HG02571 (cell line): ENCODE measurements at regions not wholly inside any gene's neighbourhood (a gene's known extent, or its start where the extent isn't known, plus 50 kb on each side); places are given as distances from the start of the nearest gene placed in this dataset.

Experiments used
- ATAC-seq: cut with Tn5 transposase; IDR thresholded peaks from one replicate; pipeline ENCODE4 v1.9.1; 2021; ENCODE audit warnings: mild to moderate bottlenecking, moderate library complexity; ENCODE audit not compliant: unreplicated experiment

DNA sequence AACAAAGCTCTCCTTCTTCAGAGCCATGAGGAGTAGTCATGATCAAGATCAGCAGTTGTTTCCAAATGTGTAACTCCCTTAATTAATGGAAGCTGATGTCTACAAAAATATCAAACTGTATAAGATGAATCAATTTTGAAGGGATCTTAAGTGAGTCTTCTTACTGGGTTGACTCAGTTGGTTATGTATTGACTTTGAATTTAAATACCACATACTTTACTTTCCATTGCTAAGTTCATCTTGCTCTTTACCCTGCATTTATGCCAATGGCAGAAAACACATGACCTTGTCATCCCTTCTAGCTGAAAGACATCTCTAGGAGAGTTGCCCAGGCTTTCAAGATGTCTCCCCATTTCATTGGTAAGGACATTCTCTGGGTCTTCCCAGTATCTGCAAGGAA is 123.2 kb upstream of the STMND1 start:
- no peak for ATAC-seq

DNA sequence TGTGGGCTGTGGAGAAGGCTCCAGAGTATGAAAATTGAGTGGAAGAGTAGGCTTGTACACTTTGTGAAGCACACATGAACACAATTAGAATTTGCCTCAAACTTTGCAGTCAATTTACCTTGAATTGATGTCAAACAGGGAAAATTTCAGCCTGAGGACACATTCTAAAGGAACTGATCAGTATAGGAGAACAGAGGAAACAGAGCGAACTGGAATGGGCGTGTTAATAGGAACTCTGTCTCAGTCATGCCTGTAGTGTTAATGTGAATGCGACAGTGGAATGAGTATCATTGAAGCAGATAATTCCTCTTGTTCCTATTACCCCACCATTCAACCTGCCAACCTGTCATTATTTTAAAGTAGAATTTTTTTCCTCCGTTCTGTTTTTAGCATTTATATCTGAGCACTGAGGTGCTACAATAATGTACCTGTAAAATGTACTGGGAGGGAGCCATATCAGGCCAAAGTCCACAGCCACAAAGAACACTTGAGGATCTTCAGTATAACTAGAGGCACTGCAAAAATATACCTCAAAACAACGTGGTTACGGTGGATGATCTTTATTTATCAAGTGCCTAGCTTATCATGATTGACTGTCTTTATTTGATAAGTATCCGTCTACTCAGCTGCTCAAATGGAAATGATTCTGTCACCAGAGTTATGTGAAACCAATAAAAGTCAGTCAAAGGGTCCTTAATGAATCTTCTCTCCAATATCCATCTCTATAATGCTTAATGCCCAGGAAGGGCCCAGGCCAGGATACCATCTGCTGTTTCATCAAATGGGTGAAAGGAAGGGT is 125.3 kb upstream of the STMND1 start:
- no peak for ATAC-seq

DNA sequence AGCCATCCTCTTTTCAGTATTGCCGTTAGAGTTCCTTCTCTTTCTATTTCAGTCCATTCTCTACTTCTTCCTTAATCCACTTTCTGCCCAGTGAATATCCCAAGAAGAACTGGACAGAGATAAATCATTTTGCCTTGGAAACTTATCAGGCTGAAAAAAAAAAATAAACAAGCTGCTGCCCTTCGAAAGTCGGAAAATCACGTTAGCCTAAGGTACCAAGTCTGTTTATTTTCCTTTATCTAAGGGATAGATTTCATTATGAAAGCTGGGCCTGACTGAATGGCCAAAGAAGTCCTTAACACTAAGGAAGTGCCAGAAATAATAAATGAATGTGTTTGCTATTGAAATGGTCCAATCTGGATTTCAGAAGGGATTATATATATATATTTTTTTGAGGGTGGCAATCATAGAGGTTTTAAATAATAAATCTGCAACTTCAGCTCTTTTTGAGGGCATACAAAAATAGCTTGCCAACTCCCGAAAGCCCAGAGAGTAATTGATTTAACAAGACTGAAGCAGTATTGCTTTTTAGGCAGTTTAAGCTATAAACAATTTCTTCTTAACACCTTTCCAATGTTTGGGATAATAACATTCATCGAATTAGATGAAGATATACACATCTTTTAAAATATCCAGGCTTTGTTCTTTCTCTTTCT is 127.0 kb upstream of the STMND1 start:
- no peak for ATAC-seq

DNA sequence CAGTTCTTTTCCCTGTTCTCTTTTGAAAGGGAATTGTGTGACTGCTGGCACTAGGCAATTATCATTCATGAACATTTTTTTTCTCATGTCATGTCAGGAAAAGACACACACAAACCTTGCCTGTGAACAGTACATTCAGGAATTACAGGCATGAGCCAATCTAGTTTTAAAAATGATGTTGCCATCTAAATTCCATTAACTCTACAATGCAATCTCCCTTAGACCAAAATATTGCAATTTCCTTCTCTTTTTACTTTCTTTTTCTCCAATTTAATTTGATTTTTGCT is 127.5 kb upstream of the STMND1 start:
- no peak for ATAC-seq

DNA sequence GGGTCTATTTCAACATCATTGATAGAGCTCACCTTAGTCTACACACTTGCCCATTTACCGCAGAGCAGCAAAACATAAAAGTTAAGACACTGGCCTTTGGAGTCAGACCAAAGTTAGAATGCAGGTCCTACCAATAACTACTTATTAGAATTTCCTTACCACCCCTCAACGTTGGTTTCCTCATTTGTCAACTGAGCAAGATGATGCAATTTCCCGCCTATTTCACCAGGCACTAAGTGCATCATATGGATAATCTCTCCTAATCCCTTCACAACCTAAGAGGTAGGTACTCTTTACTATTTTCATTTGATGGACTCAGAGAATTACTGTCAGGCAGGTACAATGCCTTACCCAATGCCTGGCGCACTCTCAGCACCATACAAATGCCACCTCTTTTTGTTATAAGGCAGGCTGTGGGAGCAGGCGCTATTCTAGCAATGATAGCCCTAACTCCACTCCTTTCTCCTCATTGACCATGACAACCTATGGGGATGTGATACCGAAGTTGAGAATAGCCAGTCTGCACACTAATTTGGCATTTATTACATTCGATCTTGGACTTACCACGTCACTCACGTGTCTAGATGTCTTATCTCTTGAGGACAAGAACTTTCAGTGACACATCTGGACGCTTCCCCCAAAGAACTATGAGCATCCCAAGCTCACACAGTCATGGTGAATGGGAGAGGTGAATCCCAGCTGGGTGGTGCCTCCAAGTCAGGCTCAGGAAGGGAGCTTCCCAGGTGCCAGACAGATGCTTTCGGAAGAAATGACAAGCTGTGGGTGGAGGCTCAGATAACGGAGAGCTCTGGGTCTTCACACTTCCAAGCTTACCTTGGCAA is 128.1 kb upstream of the STMND1 start:
- no peak for ATAC-seq

DNA sequence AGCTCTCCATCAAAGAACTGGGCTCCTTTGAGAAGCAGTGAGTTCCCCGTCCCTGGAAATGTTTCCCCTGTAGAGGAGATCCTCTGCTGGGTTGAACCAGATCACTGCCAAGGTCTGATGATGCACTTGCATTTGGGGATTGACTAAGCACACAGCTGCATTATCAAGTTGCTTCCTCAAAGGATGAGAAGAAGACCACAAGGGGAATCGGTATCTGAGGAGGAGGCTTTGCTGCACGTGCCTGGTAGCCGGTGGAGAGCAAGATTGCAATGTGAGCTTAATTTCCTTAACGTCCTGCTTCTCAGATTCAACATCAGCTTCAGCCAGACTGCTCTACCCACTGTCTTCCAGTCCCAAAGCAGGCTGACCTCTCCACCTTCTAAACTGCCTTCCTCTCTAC is 128.8 kb upstream of the STMND1 start:
- ATAC-seq: no peak

DNA sequence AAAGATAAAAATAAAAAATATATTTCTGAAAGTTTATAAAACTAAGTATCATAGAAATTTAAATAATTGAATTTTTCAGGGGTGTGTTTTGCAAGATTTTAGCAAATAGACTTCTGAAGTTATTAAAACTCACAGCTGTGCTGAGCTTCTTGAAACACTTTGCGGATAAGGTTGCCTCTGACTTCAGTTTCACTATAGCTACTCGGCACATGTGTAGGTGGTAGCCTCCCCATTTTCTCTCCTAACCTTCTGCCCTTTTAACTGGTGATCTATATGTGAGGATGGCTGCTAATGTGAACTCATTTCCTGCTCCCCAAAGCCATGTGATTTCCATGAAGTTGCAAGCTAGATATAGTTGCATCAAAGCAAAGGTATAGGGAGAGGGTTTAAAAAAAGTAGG is 129.3 kb upstream of the STMND1 start:
- ATAC-seq: no peak

DNA sequence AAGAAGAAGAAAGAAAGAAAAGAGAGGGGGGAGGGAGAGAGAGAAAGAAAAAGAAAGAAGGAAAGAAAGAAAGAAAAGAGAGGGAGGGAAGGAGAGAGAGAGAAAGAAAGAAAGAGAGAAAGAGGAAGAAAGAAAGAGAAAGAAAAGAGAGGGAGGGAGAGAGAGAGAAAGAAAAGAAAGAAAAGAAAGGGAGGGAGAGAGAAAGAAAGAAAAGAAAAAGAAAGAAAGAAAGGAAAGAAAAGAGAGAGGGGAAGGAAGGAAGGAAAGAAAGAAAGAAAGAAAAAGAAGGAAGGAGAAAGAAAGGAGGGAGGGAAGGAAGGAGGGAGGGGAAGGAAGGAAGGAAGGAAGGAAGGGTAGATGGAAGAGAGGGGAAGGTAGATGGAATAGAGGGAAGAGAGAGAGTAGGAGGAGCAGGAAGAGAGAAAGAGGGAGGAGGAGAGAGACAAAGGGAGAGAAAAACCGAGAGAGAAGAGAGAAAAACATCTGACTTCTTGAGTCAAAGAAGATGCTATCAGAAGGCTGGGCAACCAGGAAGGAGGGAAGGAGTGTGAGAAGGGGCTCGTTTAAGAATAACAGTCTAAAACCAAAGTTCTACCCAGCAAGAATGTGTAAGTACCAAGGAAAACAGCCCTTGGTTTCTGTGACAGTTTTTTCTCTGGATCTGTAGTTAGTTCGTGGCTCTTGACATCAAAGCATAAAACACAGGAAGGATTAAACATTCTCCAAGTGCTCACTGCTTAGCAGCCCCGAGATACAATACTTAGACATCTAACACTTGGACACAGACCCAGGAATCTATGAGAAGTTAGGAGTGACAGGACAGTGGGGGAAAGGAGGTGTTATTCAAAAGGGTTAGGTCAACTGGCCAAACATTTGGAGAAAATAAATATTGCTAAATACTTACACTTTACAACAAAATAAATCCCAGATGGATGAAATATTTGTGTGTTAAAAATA is 131.9 kb upstream of the STMND1 start:
- ATAC-seq: no peak

DNA sequence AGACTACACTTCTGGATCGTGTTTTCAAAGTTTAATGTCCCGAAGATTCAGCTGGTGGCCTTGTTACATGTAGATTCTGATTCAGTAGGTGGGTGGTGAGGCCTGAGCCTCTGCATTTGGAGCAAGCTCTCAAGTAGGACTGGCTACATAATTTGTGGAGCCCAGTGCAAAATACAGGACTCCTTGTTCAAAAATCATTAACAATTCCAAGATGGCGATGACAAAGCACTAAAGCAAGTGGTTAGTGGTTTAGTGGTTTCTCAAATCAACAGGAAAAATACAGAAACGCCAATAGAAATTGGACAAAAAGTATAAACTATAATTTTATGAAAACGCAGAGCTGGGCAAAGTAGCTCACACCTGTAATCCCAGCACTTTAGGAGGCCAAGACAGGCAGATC is 133.7 kb upstream of the STMND1 start:
- ATAC-seq: no peak

DNA sequence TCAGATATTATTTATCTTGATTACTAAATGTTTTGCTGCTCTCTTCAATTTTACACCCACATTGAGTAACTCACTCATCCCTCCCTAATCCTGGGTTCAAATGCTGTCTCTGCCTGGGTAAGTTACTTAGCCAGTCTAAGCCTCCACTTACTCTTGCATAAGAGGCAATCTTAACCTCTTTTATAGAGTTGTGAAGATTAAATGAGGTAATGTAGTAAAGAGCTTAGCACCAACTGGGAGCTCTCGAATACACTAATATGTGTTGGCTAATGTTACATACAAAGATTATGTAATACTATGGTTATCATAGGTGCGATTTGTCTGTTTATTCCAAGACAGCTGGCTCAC is 134.4 kb upstream of the STMND1 start:
- no peak for ATAC-seq

DNA sequence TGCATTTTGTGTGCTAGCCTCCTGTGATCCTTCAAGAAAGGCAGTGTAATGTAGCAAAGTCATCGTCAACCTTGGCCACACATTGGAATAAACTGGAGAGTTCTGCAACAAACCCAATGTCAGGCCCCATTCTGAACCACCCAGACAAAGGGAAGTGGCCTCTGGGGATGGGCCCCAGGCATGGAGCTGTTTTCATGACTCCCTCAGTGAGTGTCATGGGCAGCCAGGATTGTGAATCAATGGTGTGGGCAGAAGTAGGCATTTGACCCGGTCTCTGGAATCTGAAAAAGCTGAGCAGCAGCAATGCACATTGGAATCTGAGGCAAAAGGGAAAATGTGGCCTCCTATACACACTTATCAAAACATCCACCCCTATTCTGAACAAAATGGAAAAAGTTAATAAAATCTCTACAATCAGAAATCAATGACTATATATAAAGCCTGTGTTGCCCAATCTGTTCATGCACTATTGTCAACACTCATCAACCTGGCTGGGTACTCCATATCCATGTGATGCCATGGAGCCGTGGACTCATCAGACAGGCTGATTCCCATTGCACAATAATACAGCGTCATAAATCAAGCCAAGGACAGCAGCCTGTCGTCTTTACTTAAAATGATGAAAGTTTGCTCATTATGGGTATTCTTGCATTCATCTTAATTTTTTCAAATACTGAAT is 134.9 kb upstream of the STMND1 start:
- ATAC-seq: no peak

DNA sequence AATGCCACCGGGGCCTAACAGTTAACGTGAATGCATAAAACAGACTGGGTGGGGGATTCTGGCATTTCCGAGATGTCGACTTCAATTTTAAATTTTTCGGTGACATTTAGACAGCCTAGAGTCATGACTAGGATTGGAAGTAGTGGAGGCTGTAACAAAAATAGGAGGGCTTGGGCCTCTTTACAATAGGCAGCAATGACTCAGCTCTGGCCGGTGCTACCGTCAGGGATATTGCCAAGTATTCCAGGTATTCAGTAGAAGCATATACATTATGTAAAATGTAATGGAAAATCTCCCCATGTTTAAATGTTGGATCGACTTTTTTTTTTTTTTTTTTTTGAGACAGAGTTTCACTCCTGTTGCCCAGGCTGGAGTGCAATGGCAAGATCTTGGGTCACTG is 136.2 kb upstream of the STMND1 start:
- no peak for ATAC-seq

DNA sequence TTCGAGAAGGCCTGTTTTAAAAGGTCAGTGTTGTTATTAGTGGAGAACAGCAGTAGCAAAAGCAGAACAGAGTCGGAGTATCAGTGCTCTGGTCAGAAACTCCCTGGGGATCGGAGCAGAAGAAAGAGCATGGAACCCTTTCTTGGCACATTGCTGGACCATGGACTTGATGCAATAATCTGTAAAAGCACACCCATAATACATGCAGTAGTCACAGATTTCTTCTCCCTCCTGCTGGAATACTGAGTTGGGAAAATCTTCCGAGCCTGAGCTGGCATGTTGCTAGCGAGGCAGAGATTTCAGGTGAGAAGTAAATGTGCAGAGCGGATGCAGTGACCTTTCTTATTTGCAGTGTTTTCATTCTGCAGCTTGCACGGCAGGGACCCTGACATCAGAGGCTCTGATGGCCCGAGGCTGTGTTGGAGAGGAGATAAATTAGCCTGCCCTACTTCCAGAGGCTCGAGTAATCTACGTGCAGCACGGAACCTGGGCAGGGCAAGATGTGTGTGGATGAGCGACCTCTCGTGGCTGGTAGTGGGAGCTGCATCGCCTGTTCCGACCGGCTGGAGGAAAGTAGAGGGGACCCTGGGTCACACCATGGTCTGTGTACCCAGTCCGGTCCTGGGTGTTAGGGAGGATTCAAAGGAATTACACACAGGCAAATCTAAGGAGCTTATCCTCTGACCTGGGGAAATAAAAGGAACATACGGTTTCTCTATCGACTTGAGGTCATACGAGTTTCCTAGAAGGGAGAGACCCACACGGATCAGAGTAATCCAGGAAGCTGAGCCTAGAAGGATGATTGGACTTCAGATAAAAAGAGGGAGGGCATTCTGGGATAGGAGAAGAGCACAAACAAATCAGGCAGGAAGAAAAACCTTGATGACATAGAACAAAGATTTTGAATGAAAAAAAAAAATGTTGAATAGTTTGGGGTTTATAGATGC is 137.0 kb upstream of the STMND1 start:
- peak; percentile 76 for ATAC-seq

DNA sequence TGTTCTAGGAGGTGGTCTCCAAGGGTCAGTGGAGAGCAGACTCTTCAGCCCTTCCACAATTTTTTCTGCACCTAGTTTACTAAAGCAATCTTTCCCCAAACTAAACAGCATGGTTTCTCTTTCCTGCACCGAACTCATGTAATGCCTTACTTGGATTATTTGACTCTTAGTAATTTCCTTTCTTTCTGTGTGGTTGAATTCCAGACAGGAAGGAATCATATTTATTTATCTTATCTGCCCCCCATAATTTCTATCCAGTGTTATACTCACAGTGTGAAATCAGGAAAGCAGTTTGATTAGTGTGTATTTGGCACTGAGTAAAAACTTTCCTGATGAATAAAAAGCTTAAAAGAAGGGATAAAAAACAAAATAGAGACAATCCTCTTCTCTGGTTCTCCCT is 140.3 kb upstream of the STMND1 start:
- no peak for ATAC-seq

DNA sequence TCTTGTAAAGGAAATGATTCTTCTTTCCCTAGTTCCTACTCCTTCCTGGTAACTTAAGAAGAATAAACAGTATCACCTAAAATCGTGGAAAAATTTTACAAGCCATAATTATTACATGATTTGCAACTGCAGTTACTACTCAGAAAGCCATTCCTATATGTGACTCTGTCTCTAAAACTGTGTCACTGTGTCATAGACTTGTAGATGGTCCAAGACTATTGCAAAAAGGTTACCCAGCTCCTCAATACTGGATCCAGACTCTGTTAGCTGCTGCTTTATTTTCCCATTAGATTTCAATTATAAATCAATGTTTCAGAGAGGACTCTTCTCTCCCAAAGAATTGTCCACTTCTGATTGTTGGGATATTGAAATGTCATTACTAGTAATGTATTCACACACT is 142.1 kb upstream of the STMND1 start:
- no peak for ATAC-seq

DNA sequence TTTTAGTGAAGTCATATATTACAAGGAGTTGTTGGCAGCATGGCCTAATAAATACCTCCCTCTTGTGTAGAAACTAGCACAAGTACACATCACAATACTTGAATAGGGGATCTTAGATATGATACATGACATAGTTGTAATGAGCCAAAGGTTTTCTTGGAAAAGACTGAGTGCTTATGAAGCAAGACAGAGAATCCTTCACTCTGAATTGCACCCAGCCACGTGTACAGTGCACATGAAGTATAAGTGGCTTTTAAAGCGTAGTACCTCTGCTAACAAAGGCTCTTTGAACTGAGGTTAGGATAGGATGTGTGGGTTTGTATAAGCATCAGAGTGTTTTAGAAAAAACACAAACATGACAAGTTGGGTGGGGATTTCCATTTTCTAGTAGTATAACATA is 145.5 kb upstream of the STMND1 start:
- ATAC-seq: no peak

DNA sequence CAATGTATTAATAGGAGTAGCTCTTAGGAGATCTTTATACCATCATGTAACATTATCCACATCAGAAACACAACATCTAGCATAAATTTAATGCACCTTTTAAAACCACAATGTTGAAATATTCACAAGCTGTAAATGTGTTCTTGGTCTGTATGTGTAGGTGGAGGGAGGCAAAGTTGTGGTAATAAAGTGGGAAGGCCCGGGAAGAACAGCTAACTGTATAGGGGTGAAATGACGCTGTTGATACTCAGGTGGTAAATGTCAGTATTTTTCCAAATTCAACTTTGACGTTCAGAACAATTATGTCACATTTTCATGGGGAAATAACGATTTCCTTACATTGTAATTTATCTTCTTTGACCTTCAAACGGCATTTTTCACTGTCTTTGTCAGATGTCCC is 146.0 kb upstream of the STMND1 start:
- ATAC-seq: no peak

DNA sequence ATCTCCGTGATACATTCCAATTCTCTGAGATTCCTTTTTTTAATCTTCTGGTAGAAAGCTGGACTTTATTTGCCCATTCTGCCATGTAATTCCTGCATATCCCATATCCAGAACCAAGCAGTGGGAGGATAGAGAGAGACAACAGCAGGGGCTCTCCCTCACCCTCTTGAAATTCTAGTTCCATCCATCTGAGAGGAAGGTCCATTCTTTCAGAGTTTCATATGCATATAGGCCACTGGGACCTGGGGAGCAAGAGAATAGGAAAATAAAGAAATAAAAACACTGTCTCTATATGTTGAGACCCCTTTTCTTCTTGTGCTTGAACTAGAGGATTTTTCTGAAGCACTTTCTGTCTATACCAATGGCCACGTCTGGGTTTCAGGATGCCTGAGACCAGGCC is 147.9 kb upstream of the STMND1 start:
- ATAC-seq: no peak

DNA sequence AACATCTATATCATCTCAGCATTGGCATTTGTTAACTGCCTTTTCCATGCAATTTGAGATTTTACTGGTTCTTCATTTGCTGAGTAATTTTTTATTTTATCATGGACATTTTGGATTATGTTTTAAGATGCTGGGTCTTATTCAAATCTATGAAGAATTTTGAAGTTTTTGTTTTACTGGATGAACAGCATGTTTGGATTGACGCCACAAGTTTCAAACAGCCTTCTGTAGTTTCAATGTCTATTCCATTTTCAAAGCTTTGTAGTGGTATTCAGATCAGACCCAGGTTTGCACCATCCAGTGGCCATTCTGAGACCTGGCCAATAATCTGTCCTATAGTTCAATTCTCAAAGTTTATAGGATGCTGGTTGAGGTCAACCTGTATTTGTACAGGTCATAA is 148.4 kb upstream of the STMND1 start:
- no peak for ATAC-seq
